HepG2 (cell line): ENCODE measurements at regions not wholly inside any gene's neighbourhood (a gene's known extent, or its start where the extent isn't known, plus 50 kb on each side); places are given as distances from the start of the nearest gene placed in this dataset.

Source experiments
- ATAC-seq: fragments of 200-7000 bp; cut with Tn5 transposase; 3 replicates; pipeline ENCODE4 v1.9.1; 2020; ENCODE audit warnings: mild to moderate bottlenecking, moderate library complexity
- BruUV-seq: library from RNA; stranded (reverse); fragments of 400-500 nt; replicated peaks from 2 replicates; lab custom pipeline; 2021; lab: Mats Ljungman, UMichigan
- CTCF ChIA-PET: fragments of 300-600 bp; formaldehyde crosslinking; extraction: SDS; loops from one replicate; lab custom pipeline; 2021; ENCODE audit warnings: low total read pairs, inconsistent platforms, low intra/inter-chr PET ratio; lab: Yijun Ruan, JAX
- POLR2A ChIA-PET: fragments of 350-600 bp; sonication (Branson Sonifier 250); formaldehyde crosslinking; loops from one replicate; lab custom pipeline; 2020; ENCODE audit warnings: antibody characterized with exemption, inconsistent platforms; lab: Yijun Ruan, JAX
- DNase-seq: peaks from one replicate; pipeline ENCODE4 v3.0.0-alpha.2; 2015; ENCODE audit warnings: low spot score
- FAIRE-seq: peaks from 3 replicates; lab custom pipeline; 2011; peaks lifted over from hg19 to GRCh38; lab: Jason Lieb, UNC
- H2AFZ ChIP-seq: one replicate; pipeline ENCODE4 v1.6.1; 2011; ENCODE audit warnings: low read length, inconsistent platforms
- H3K27ac ChIP-seq: fragments of 300-600 bp; 3 replicates; pipeline ENCODE4 v1.8.0; 2011; ENCODE audit warnings: mixed run types, mild to moderate bottlenecking, mixed read lengths, low read length, inconsistent platforms; ENCODE audit not compliant: insufficient read depth; ENCODE audit errors: extremely low read length
- H3K27me3 ChIP-seq, 2 experiments: fragments of 200-600 bp in 1 of 2; 2 replicates in 1 of 2; 3 replicates in 1 of 2; pipeline versions ENCODE4 v1.6.0 to v1.8.0; 2011; ENCODE audit warnings: low read length in 2 of 2, mild to moderate bottlenecking in 2 of 2, moderate library complexity in 2 of 2, inconsistent platforms in 1 of 2; ENCODE audit not compliant: insufficient read depth in 2 of 2, control insufficient read depth in 1 of 2
- H3K36me3 ChIP-seq, 2 experiments: fragments of 200-600 bp in 1 of 2; replicated peaks in 1 of 2; 2 replicates in 1 of 2; 3 replicates in 1 of 2; pipeline versions ENCODE4 v1.5.1 to v1.8.0; 2011; ENCODE audit warnings: low read length in 2 of 2, inconsistent platforms in 1 of 2; ENCODE audit not compliant: insufficient read depth in 2 of 2, control insufficient read depth in 1 of 2
- H3K4me1 ChIP-seq: 2 replicates; pipeline ENCODE4 v1.5.1; 2012; ENCODE audit warnings: low read length, inconsistent platforms; ENCODE audit not compliant: insufficient read depth
- H3K4me2 ChIP-seq: 2 replicates; pipeline ENCODE4 v1.6.0; 2011; ENCODE audit warnings: low read depth, low read length, inconsistent platforms
- H3K4me3 ChIP-seq, 3 experiments: fragments of 200-600 bp in 1 of 3; sonication (generic), shearing (Covaris generic) in 1 of 3; replicated peaks in 1 of 3; 2 replicates each; pipeline ENCODE4 v1.5.1; 2011 to 2016; ENCODE audit warnings: low read length in 3 of 3, inconsistent platforms in 2 of 3, low read depth in 2 of 3, mild to moderate bottlenecking in 2 of 3, control low read depth in 1 of 3, mixed read lengths in 1 of 3; ENCODE audit not compliant: insufficient read depth in 1 of 3
- H3K79me2 ChIP-seq: one replicate; pipeline ENCODE4 v1.6.1; 2011; ENCODE audit warnings: low read length, inconsistent platforms; ENCODE audit not compliant: insufficient read depth
- H3K9ac ChIP-seq: 2 replicates; pipeline ENCODE4 v1.6.0; 2011; ENCODE audit warnings: mild to moderate bottlenecking, low read depth, low read length, inconsistent platforms; ENCODE audit not compliant: insufficient read depth
- H3K9me3 ChIP-seq: 2 replicates; pipeline ENCODE4 v1.5.1; 2012; ENCODE audit warnings: mild to moderate bottlenecking, low read length
- H4K20me1 ChIP-seq: 2 replicates; pipeline ENCODE4 v1.6.0; 2011; ENCODE audit warnings: inconsistent platforms, mild to moderate bottlenecking, low read length, moderate library complexity; ENCODE audit not compliant: insufficient read depth
- ATF4 ChIP-seq, 2 experiments: fragments of 450-650 bp in 1 of 2; sonication (generic) in 1 of 2; formaldehyde crosslinking; IDR thresholded peaks; 2 replicates each; pipeline versions ENCODE4 v1.5.0 to v1.8.0; 2020 to 2022; ENCODE audit warnings: mild to moderate bottlenecking in 1 of 2, missing genetic modification reagents in 1 of 2
- ETV6 ChIP-seq: sonication (generic); formaldehyde crosslinking; conservative IDR thresholded peaks from 2 replicates; pipeline ENCODE4 v1.4.0; 2020; ENCODE audit warnings: missing genetic modification reagents
- SYNCRIP ChIP-seq: fragments of 200-400 bp; formaldehyde crosslinking; IDR thresholded peaks from 2 replicates; pipeline ENCODE4 v1.6.1; 2018; ENCODE audit warnings: mild to moderate bottlenecking, low read depth, low read length; ENCODE audit not compliant: insufficient read depth
- TFDP2 ChIP-seq: sonication (generic); formaldehyde crosslinking; IDR thresholded peaks from 2 replicates; pipeline ENCODE4 v1.4.0; 2020; ENCODE audit warnings: missing genetic modification reagents
- ZBTB33 ChIP-seq: sonication (generic); formaldehyde crosslinking; IDR thresholded peaks from 2 replicates; pipeline ENCODE4 v1.4.0; 2020; ENCODE audit warnings: missing genetic modification reagents
- ZMAT5 ChIP-seq: sonication (generic); formaldehyde crosslinking; IDR thresholded peaks from 2 replicates; pipeline ENCODE4 v1.5.0; 2020; ENCODE audit warnings: mild to moderate bottlenecking, low read depth, missing genetic modification reagents, borderline replicate concordance
- ZNF138 ChIP-seq: sonication (generic); formaldehyde crosslinking; IDR thresholded peaks from 2 replicates; pipeline ENCODE4 v1.5.0; 2020; ENCODE audit warnings: mild to moderate bottlenecking, low read depth, missing genetic modification reagents
- ZNF414 ChIP-seq: sonication (generic); formaldehyde crosslinking; IDR thresholded peaks from 2 replicates; pipeline ENCODE4 v1.5.0; 2020; ENCODE audit warnings: missing genetic modification reagents
- ZNF570 ChIP-seq: sonication (generic); formaldehyde crosslinking; IDR thresholded peaks from 2 replicates; pipeline ENCODE4 v1.4.0; 2020; ENCODE audit warnings: mild to moderate bottlenecking, missing genetic modification reagents, borderline replicate concordance
- ZNF589 ChIP-seq: sonication (generic); formaldehyde crosslinking; conservative IDR thresholded peaks from 2 replicates; pipeline ENCODE4 v1.8.0; 2022; ENCODE audit warnings: mild to moderate bottlenecking, moderate library complexity, missing genetic modification reagents
- ZNF749 ChIP-seq: sonication (generic); formaldehyde crosslinking; IDR thresholded peaks from 2 replicates; pipeline ENCODE4 v1.8.0; 2022; ENCODE audit warnings: mild to moderate bottlenecking, missing genetic modification reagents, moderate library complexity, borderline replicate concordance
- ZNF784 ChIP-seq: sonication (generic); formaldehyde crosslinking; IDR thresholded peaks from 2 replicates; pipeline ENCODE4 v1.5.1; 2020; ENCODE audit warnings: missing genetic modification reagents, mild to moderate bottlenecking, borderline replicate concordance
- ZNF792 ChIP-seq: IDR thresholded peaks from 2 replicates; pipeline ENCODE4 v1.6.1; 2016
- WGBS: methylation state at CpG from one replicate; pipeline ENCODE4 v1.1.6; 2017; ENCODE audit warnings: low lambda C conversion rate; 5-methylcytosine and 5-hydroxymethylcytosine counted together
- in situ Hi-C: cut with HindIII; loops from 2 replicates; pipeline ENCODE4 v1.10.0; 2017; ENCODE audit warnings: low pct_unique_long_range_greater_than_20kb; ENCODE audit not compliant: extremely low pct_ligation_motif_present
- intact Hi-C: fragments of 100-400 bp; cut with micrococcal nuclease; formaldehyde crosslinking; loops from one replicate; pipeline ENCODE4 v1.10.0; 2022; ENCODE audit not compliant: unreplicated experiment

GRCh38 chr6:96727144-96727543, 110.1 kb downstream of the GPR63 start (continued):
- TF ChIP-seq ZMAT5 (CRISPR knock-in tag) (no peak), TFDP2 (no peak), ZBTB33 (CRISPR knock-in tag) (no peak), ZNF792 (CRISPR knock-in tag) (no peak), ETV6 (CRISPR knock-in tag) (no peak)
- TF ChIP-seq, all 625 proteins: peak for 0

- ChIA-PET CTCF (no interaction called here), POLR2A (no interaction called here)
- H4K20me1 ChIP-seq, result no peaks in the 10 kb centered on the region
- H3K9ac ChIP-seq, result no peak overlapping the region
- FAIRE-seq (no peak), DNase-seq (no peak), ATAC-seq (no peak)
- no TSS peak for BruUV-seq
- H3K27me3 ChIP-seq, result no peaks in the 10 kb centered on the region; a peak in 1 of 5 replicates
- no peaks in the 10 kb centered on the region for H3K79me2 ChIP-seq
- H3K4me3 ChIP-seq, result no peak overlapping the region
- H3K9me3 ChIP-seq, result no peaks in the 10 kb centered on the region
- H3K27ac ChIP-seq, result no peak overlapping the region
- in situ Hi-C loops (no loop called here), intact Hi-C loops (no loop called here)
- WGBS, result 0% methylated on average over 2 of the region's 2 CpGs
- H3K4me2 ChIP-seq, result no peak overlapping the region
- H3K4me1 ChIP-seq, result no peaks in the 10 kb centered on the region
- H3K36me3 ChIP-seq, result no peaks in the 10 kb centered on the region
- no peak overlapping the region for H2AFZ ChIP-seq
- TF ChIP-seq ZNF570 (CRISPR knock-in tag), result no peak
- TF ChIP-seq ZNF414, result no peak
- no peak for TF ChIP-seq TFDP2
- TF ChIP-seq ZNF589 (CRISPR knock-in tag), result no peak
- no peak for TF ChIP-seq SYNCRIP
- TF ChIP-seq ZNF784 (CRISPR knock-in tag), result no peak
- TF ChIP-seq ATF4 (CRISPR knock-in tag; IDR thresholded peaks at IDR 0.05), result no peak
- no peak for TF ChIP-seq ZNF138 (CRISPR knock-in tag)
- TF ChIP-seq ZNF749 (CRISPR knock-in tag), result no peak
Observed at GRCh38 chr6:96725296-96725695, 112.0 kb downstream of the GPR63 start.
